GM23338 (cell line): ENCODE measurements at regions not wholly inside any gene's neighbourhood (a gene's known extent, or its start where the extent isn't known, plus 50 kb on each side); places are given as distances from the start of the nearest gene placed in this dataset.

Source experiments
- ATAC-seq: fragments of 200-7000 bp; cut with Tn5 transposase; 3 replicates; pipeline ENCODE4 v1.9.1; 2020
- DNase-seq: peaks from one replicate; pipeline ENCODE4 v3.0.0-alpha.2; 2015; ENCODE audit warnings: low spot score
- H2AFZ ChIP-seq: fragments of 200-600 bp; sonication (generic); 2 replicates; pipeline ENCODE4 v1.8.0; 2016; ENCODE audit warnings: antibody characterized with exemption, mild to moderate bottlenecking, moderate library complexity
- H3F3A ChIP-seq: fragments of 200-600 bp; sonication (generic); replicated peaks from 2 replicates; pipeline ENCODE4 v1.8.0; 2017; ENCODE audit warnings: antibody characterized with exemption, mixed run types, low read depth
- H3K27ac ChIP-seq: fragments of 200-600 bp; sonication (generic); 2 replicates; pipeline ENCODE4 v1.6.1; 2016; ENCODE audit warnings: low read depth
- H3K27me3 ChIP-seq: fragments of 200-600 bp; sonication (generic); 2 replicates; pipeline ENCODE4 v1.8.0; 2016; ENCODE audit warnings: mild to moderate bottlenecking, mixed run types, moderate library complexity; ENCODE audit not compliant: insufficient read depth
- H3K36me3 ChIP-seq: fragments of 200-600 bp; sonication (generic); 2 replicates; pipeline ENCODE4 v1.8.0; 2016; ENCODE audit warnings: mild to moderate bottlenecking; ENCODE audit not compliant: insufficient read depth
- H3K4me1 ChIP-seq: fragments of 200-600 bp; sonication (generic); 2 replicates; pipeline ENCODE4 v1.8.0; 2016; ENCODE audit warnings: mild to moderate bottlenecking, moderate library complexity; ENCODE audit not compliant: insufficient read depth
- H3K4me2 ChIP-seq: fragments of 200-600 bp; sonication (generic); 2 replicates; pipeline ENCODE4 v1.7.1; 2017; ENCODE audit warnings: mixed run types
- H3K4me3 ChIP-seq: fragments of 200-600 bp; sonication (generic); 2 replicates; pipeline ENCODE4 v1.6.1; 2016; ENCODE audit warnings: mixed run types
- H3K79me2 ChIP-seq: fragments of 200-600 bp; sonication (generic); replicated peaks from 2 replicates; pipeline ENCODE4 v1.8.0; 2017; ENCODE audit warnings: mild to moderate bottlenecking; ENCODE audit not compliant: insufficient read depth
- H3K9me2 ChIP-seq: fragments of 200-600 bp; sonication (generic); 2 replicates; pipeline ENCODE4 v1.8.0; 2017; ENCODE audit not compliant: insufficient read depth
- H4K20me1 ChIP-seq: fragments of 200-600 bp; sonication (generic); replicated peaks from 2 replicates; pipeline ENCODE4 v1.8.0; 2017; ENCODE audit warnings: mild to moderate bottlenecking; ENCODE audit not compliant: insufficient read depth
- H3K27ac Mint-ChIP-seq: 2 replicates; pipeline ENCODE4 v1.8.0; 2020; ENCODE audit warnings: inconsistent platforms, mild to moderate bottlenecking, moderate library complexity, mixed read lengths
- H3K27me3 Mint-ChIP-seq: 3 replicates; pipeline ENCODE4 v1.8.0; 2022; ENCODE audit warnings: low read depth, mild to moderate bottlenecking, moderate library complexity, mixed read lengths, inconsistent platforms; ENCODE audit not compliant: insufficient read depth, poor library complexity
- H3K36me3 Mint-ChIP-seq: 3 replicates; pipeline ENCODE4 v1.8.0; 2021; ENCODE audit warnings: low read depth, mild to moderate bottlenecking, inconsistent platforms, moderate library complexity, mixed read lengths
- H3K4me1 Mint-ChIP-seq: 3 replicates; pipeline ENCODE4 v1.8.0; 2020; ENCODE audit warnings: mild to moderate bottlenecking, inconsistent platforms, mixed read lengths
- H3K4me3 Mint-ChIP-seq: 3 replicates; pipeline ENCODE4 v1.8.0; 2021; ENCODE audit warnings: moderate library complexity, mild to moderate bottlenecking, inconsistent platforms, mixed read lengths
- H3K9me3 Mint-ChIP-seq: 3 replicates; pipeline ENCODE4 v1.8.0; 2020; ENCODE audit warnings: moderate library complexity, mild to moderate bottlenecking, inconsistent platforms, mixed read lengths
- CREB1 ChIP-seq: fragments of 250-450 bp; sonication (Bioruptor Pico); IDR thresholded peaks from 2 replicates; pipeline ENCODE4 v1.5.0; 2020; ENCODE audit warnings: low read depth, mild to moderate bottlenecking, moderate library complexity
- EZH2 ChIP-seq: fragments of 200-600 bp; sonication (generic); IDR thresholded peaks from one replicate; pipeline ENCODE4 v1.8.0; 2017; ENCODE audit warnings: antibody characterized with exemption, mild to moderate bottlenecking, low read depth; ENCODE audit not compliant: unreplicated experiment
- EZH2phosphoT487 ChIP-seq: fragments of 200-600 bp; sonication (generic); IDR thresholded peaks from one replicate; pipeline ENCODE4 v1.8.1; 2018; ENCODE audit warnings: antibody characterized with exemption; ENCODE audit not compliant: unreplicated experiment
- JUNB ChIP-seq: IDR thresholded peaks from one replicate; pipeline ENCODE4 v1.6.1; 2016; ENCODE audit warnings: antibody characterized with exemption; ENCODE audit not compliant: unreplicated experiment
- NANOG ChIP-seq: IDR thresholded peaks from 2 replicates; pipeline ENCODE4 v1.6.1; 2016; ENCODE audit warnings: antibody characterized with exemption, borderline replicate concordance
- POLR2AphosphoS5 ChIP-seq: IDR thresholded peaks from 2 replicates; pipeline ENCODE4 v1.6.1; 2016; ENCODE audit warnings: antibody characterized with exemption, low read depth
- STAT1 ChIP-seq: IDR thresholded peaks from one replicate; pipeline ENCODE4 v1.6.1; 2016; ENCODE audit warnings: antibody characterized with exemption; ENCODE audit not compliant: unreplicated experiment
- ZNF114 ChIP-seq: fragments of 250-450 bp; sonication (Bioruptor Pico); IDR thresholded peaks from 2 replicates; pipeline ENCODE4 v1.5.0; 2020; ENCODE audit warnings: mild to moderate bottlenecking, moderate library complexity
- ZNF331 ChIP-seq: fragments of 250-450 bp; sonication (Bioruptor Pico); IDR thresholded peaks from 2 replicates; pipeline ENCODE4 v1.5.0; 2020; ENCODE audit warnings: low read depth, mild to moderate bottlenecking, moderate library complexity
- TF ChIP-seq, protein P1 (sequence below), 2 experiments: fragments of 200-600 bp in 1 of 2; sonication (generic) in 1 of 2; conservative IDR thresholded peaks; 2 replicates each; pipeline versions ENCODE4 v1.5.1 to v1.6.1; 2016 to 2017; ENCODE audit warnings: antibody characterized with exemption in 2 of 2, low read depth in 2 of 2, mild to moderate bottlenecking in 2 of 2, moderate library complexity in 1 of 2
- TF ChIP-seq, protein P2 (sequence below): IDR thresholded peaks from 2 replicates; pipeline ENCODE4 v1.6.1; 2016; ENCODE audit warnings: antibody characterized with exemption
- TF ChIP-seq, protein P3 (sequence below): fragments of 250-450 bp; sonication (Bioruptor Pico); IDR thresholded peaks from 2 replicates; pipeline ENCODE4 v1.5.0; 2020; ENCODE audit warnings: mild to moderate bottlenecking, moderate library complexity
- TF ChIP-seq, protein P4 (sequence below): IDR thresholded peaks from one replicate; pipeline ENCODE4 v1.6.1; 2018; ENCODE audit warnings: antibody characterized with exemption; ENCODE audit not compliant: unreplicated experiment

DNA sequence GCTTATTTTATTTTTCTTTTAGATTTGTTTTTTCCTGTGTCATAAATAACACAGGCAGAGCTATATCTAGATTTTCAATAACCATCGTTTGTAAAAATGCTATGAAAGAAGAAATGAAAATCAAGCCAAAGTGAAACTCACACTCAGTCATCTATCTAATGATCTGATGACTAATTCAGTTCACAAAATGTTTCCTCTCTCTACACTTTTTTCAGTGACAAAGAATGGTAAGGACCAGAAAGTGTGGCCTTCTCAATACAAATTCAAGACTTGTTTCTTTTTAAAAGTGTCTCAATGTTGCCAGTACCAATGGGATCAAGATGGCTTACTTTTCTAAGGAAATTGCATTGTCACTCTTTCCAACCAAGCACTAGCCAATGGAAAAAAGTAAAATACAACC lies 282.8 kb upstream of the PKN2 start:
- Mint-ChIP-seq H3K27ac (no peak overlapping the region), H3K36me3 (no peaks in the 10 kb centered on the region), H3K9me3 (no peaks in the 10 kb centered on the region; the same call in 2 of the 3 replicates), H3K4me3 (no peak overlapping the region), H3K27me3 (peaks cover 2% of the 10 kb centered on the region), H3K4me1 (peaks cover 12% of the 10 kb centered on the region; the same call in 2 of the 3 replicates)
- Histone ChIP-seq H2AFZ (no peak overlapping the region), H3K4me3 (no peak overlapping the region), H3K27ac (no peak overlapping the region), H3K4me2 (no peak overlapping the region), H3K27me3 (no peaks in the 10 kb centered on the region), H3K9me2 (no peaks in the 10 kb centered on the region), H3K4me1 (peaks cover 14% of the 10 kb centered on the region), H3K36me3 (no peaks in the 10 kb centered on the region), H3F3A (no peaks in the 10 kb centered on the region), H4K20me1 (no peaks in the 10 kb centered on the region), H3K79me2 (no peaks in the 10 kb centered on the region)
- TF ChIP-seq, protein P1, sequence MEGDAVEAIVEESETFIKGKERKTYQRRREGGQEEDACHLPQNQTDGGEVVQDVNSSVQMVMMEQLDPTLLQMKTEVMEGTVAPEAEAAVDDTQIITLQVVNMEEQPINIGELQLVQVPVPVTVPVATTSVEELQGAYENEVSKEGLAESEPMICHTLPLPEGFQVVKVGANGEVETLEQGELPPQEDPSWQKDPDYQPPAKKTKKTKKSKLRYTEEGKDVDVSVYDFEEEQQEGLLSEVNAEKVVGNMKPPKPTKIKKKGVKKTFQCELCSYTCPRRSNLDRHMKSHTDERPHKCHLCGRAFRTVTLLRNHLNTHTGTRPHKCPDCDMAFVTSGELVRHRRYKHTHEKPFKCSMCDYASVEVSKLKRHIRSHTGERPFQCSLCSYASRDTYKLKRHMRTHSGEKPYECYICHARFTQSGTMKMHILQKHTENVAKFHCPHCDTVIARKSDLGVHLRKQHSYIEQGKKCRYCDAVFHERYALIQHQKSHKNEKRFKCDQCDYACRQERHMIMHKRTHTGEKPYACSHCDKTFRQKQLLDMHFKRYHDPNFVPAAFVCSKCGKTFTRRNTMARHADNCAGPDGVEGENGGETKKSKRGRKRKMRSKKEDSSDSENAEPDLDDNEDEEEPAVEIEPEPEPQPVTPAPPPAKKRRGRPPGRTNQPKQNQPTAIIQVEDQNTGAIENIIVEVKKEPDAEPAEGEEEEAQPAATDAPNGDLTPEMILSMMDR (conservative IDR thresholded peaks at IDR 0.05; ENCODE audit: low read depth in 2 of 2), result no peak
- TF ChIP-seq, protein P2, sequence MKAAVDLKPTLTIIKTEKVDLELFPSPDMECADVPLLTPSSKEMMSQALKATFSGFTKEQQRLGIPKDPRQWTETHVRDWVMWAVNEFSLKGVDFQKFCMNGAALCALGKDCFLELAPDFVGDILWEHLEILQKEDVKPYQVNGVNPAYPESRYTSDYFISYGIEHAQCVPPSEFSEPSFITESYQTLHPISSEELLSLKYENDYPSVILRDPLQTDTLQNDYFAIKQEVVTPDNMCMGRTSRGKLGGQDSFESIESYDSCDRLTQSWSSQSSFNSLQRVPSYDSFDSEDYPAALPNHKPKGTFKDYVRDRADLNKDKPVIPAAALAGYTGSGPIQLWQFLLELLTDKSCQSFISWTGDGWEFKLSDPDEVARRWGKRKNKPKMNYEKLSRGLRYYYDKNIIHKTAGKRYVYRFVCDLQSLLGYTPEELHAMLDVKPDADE, result no peak
- no peak for TF ChIP-seq JUNB
- no peak for TF ChIP-seq ZNF114
- TF ChIP-seq ZNF331 (CRISPR knock-in tag), result no peak
- no peak for TF ChIP-seq STAT1
- no peak for TF ChIP-seq CREB1 (CRISPR knock-in tag)
- TF ChIP-seq NANOG, result no peak
- TF ChIP-seq EZH2, result no peak
- TF ChIP-seq, protein P3, sequence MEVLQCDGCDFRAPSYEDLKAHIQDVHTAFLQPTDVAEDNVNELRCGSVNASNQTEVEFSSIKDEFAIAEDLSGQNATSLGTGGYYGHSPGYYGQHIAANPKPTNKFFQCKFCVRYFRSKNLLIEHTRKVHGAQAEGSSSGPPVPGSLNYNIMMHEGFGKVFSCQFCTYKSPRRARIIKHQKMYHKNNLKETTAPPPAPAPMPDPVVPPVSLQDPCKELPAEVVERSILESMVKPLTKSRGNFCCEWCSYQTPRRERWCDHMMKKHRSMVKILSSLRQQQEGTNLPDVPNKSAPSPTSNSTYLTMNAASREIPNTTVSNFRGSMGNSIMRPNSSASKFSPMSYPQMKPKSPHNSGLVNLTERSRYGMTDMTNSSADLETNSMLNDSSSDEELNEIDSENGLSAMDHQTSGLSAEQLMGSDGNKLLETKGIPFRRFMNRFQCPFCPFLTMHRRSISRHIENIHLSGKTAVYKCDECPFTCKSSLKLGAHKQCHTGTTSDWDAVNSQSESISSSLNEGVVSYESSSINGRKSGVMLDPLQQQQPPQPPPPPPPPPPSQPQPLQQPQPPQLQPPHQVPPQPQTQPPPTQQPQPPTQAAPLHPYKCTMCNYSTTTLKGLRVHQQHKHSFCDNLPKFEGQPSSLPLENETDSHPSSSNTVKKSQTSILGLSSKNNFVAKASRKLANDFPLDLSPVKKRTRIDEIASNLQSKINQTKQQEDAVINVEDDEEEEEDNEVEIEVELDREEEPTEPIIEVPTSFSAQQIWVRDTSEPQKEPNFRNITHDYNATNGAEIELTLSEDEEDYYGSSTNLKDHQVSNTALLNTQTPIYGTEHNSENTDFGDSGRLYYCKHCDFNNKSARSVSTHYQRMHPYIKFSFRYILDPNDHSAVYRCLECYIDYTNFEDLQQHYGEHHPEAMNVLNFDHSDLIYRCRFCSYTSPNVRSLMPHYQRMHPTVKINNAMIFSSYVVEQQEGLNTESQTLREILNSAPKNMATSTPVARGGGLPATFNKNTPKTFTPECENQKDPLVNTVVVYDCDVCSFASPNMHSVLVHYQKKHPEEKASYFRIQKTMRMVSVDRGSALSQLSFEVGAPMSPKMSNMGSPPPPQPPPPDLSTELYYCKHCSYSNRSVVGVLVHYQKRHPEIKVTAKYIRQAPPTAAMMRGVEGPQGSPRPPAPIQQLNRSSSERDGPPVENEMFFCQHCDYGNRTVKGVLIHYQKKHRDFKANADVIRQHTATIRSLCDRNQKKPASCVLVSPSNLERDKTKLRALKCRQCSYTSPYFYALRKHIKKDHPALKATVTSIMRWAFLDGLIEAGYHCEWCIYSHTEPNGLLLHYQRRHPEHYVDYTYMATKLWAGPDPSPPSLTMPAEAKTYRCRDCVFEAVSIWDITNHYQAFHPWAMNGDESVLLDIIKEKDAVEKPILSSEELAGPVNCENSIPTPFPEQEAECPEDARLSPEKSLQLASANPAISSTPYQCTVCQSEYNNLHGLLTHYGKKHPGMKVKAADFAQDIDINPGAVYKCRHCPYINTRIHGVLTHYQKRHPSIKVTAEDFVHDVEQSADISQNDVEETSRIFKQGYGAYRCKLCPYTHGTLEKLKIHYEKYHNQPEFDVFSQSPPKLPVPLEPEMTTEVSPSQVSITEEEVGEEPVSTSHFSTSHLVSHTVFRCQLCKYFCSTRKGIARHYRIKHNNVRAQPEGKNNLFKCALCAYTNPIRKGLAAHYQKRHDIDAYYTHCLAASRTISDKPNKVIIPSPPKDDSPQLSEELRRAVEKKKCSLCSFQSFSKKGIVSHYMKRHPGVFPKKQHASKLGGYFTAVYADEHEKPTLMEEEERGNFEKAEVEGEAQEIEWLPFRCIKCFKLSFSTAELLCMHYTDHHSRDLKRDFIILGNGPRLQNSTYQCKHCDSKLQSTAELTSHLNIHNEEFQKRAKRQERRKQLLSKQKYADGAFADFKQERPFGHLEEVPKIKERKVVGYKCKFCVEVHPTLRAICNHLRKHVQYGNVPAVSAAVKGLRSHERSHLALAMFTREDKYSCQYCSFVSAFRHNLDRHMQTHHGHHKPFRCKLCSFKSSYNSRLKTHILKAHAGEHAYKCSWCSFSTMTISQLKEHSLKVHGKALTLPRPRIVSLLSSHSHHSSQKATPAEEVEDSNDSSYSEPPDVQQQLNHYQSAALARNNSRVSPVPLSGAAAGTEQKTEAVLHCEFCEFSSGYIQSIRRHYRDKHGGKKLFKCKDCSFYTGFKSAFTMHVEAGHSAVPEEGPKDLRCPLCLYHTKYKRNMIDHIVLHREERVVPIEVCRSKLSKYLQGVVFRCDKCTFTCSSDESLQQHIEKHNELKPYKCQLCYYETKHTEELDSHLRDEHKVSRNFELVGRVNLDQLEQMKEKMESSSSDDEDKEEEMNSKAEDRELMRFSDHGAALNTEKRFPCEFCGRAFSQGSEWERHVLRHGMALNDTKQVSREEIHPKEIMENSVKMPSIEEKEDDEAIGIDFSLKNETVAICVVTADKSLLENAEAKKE (CRISPR knock-in tag), result no peak
- TF ChIP-seq EZH2phosphoT487, result no peak
- TF ChIP-seq, protein P4, sequence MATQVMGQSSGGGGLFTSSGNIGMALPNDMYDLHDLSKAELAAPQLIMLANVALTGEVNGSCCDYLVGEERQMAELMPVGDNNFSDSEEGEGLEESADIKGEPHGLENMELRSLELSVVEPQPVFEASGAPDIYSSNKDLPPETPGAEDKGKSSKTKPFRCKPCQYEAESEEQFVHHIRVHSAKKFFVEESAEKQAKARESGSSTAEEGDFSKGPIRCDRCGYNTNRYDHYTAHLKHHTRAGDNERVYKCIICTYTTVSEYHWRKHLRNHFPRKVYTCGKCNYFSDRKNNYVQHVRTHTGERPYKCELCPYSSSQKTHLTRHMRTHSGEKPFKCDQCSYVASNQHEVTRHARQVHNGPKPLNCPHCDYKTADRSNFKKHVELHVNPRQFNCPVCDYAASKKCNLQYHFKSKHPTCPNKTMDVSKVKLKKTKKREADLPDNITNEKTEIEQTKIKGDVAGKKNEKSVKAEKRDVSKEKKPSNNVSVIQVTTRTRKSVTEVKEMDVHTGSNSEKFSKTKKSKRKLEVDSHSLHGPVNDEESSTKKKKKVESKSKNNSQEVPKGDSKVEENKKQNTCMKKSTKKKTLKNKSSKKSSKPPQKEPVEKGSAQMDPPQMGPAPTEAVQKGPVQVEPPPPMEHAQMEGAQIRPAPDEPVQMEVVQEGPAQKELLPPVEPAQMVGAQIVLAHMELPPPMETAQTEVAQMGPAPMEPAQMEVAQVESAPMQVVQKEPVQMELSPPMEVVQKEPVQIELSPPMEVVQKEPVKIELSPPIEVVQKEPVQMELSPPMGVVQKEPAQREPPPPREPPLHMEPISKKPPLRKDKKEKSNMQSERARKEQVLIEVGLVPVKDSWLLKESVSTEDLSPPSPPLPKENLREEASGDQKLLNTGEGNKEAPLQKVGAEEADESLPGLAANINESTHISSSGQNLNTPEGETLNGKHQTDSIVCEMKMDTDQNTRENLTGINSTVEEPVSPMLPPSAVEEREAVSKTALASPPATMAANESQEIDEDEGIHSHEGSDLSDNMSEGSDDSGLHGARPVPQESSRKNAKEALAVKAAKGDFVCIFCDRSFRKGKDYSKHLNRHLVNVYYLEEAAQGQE, result no peak
- TF ChIP-seq POLR2AphosphoS5, result no peak
- no peak for ATAC-seq
- no peak for DNase-seq
